ENCODE measurements at regions not wholly inside any gene's neighbourhood (a gene's known extent, or its start where the extent isn't known, plus 50 kb on each side); places are given as distances from the start of the nearest gene placed in this dataset.
"Not testable (repeated sequence)": the region's sequence is repeated elsewhere in the genome, so short reads cannot be mapped to it uniquely, and the experiment has no call there.

DNA sequence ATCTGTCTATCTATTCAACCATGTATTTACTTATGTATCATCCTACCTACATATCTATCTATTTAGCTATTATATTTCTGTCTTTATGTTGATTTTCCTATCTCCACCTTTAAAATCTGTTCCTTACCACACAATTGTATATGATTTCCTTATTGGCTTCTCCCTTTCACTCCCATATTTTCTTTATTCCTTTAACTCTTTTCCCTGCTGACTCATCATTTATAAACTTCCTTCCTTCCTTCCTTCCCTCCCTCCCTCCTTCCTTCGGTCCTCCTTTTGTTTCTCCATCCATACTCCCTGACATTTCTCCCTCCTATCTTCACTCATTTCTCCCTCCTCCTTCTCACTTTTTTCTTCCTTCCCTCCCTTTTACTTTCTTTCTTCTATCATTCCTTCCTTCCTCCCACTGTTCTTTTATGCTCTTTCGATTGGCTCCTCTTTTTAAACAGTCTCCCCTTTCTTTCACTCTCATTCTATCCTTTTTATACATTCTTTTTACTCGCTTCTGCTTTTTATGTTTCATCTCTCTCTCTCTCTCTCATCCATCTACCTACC is 100.3 kb downstream of the RBMX2 start:
- H3K4me3 ChIP-seq (ENCODE audit: control insufficient read depth, low read depth, low read length): no peak overlapping the region
- TF ChIP-seq, protein P1, sequence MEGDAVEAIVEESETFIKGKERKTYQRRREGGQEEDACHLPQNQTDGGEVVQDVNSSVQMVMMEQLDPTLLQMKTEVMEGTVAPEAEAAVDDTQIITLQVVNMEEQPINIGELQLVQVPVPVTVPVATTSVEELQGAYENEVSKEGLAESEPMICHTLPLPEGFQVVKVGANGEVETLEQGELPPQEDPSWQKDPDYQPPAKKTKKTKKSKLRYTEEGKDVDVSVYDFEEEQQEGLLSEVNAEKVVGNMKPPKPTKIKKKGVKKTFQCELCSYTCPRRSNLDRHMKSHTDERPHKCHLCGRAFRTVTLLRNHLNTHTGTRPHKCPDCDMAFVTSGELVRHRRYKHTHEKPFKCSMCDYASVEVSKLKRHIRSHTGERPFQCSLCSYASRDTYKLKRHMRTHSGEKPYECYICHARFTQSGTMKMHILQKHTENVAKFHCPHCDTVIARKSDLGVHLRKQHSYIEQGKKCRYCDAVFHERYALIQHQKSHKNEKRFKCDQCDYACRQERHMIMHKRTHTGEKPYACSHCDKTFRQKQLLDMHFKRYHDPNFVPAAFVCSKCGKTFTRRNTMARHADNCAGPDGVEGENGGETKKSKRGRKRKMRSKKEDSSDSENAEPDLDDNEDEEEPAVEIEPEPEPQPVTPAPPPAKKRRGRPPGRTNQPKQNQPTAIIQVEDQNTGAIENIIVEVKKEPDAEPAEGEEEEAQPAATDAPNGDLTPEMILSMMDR (conservative IDR thresholded peaks at IDR 0.05; ENCODE audit: control insufficient read depth, insufficient read depth, low read depth, low read length): no peak
- no peak for DNase-seq (ENCODE audit: low read depth)

- DNase-seq (ENCODE audit: low read depth): no peak
- TF ChIP-seq, protein P1 (conservative IDR thresholded peaks at IDR 0.05; ENCODE audit: control insufficient read depth, insufficient read depth, low read depth, low read length): no peak
- H3K4me3 ChIP-seq (ENCODE audit: control insufficient read depth, low read depth, low read length): no peak overlapping the region
These were observed 102.2 kb downstream of the RBMX2 start for GRCh38 chrX:130504019-130504418.

DNA sequence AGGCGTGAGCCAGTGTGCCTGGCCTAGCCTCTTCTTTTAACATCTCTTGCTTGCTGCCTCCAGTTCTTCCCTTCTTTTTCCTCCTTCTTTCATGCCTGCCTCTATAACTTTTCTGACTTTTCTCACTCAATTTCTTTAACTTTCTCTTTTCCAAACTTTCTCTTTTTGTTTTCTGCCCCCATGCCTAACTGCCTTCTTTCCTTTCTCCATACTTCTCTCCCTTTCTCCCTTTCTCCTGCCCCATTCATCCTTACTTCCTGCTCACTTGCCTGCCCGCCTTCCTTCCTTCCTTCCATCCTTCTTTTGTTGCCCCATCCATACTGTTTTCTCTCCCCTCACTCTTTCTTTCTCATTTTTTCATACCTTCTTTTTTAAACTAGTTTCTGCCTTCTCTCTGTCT is 105.2 kb downstream of the RBMX2 start:
- no peak for DNase-seq (ENCODE audit: low read depth)
- no peak overlapping the region for H3K4me3 ChIP-seq (ENCODE audit: control insufficient read depth, low read depth, low read length)
- TF ChIP-seq, protein P1 (conservative IDR thresholded peaks at IDR 0.05; ENCODE audit: control insufficient read depth, insufficient read depth, low read depth, low read length): no peak

- DNase-seq (ENCODE audit: low read depth); H3K4me3 ChIP-seq (ENCODE audit: control insufficient read depth, low read depth, low read length): not testable (repeated sequence)
These were observed 110.7 kb downstream of the RBMX2 start for GRCh38 chrX:130512534-130512933.

DNA sequence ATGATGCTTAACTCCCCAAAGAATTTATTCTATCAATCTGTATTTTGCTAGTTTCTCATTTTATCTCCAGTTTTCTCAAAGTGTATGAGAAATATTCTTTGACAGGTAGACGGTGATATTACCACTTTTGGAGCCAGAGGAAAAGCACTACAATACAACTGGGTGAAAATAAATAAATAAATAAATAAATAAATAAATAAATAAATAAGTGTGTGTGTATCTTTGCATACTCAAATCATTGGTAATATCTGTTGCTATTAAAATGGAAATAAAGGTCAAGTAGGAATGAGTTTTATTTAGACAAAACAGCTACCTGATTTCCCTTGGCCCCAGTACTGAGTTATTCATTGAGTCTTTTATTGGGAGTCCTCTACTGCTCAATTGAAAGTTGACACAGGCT is 114.3 kb downstream of the RBMX2 start:
- TF ChIP-seq, protein P1 (conservative IDR thresholded peaks at IDR 0.05; ENCODE audit: control insufficient read depth, insufficient read depth, low read depth, low read length): no peak
- no peak overlapping the region for H3K4me3 ChIP-seq (ENCODE audit: control insufficient read depth, low read depth, low read length)

DNA sequence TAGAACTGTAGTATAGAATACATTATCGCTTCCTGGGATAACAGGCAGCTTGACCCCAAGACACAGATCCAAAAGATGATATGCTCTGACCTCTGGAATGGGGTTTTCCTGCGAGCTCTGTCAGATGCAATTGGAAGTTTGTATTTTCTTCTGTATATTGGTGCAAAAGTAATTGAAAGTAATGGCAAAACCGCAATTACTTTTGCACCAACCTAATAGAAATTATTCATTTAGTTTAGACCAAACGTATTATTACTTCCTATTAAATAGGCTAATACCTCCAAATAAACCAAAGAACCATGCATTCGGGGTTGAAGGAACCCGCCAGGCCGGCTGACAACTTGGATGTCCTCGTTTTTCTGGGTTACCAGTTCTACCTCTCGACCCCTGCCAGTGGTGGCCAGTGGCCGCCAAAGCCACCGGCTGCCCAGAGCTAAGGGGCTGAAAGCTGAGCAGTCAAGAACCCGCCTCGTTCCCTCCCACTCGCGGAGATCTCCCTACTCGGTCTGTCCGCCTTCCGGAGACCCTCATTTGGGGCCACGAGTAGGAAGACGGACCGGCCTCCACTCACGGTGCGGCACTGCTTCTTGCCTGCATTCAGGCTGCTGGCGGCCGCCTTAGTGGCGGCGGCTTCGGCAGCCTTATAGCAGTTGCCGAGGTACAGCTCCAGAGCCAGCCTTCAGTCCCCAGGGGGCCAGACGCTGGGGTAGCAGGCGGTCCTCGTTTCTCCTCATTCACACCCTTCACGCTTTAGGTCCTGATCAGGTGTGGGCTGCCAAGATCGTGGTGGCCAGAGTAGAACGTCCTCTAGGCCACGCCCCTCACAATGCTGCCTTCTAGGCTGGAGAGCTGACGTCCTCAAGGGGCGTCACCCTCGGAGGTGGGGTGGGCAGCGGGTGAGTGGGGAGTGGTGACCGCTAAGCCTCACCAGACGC is 121.9 kb downstream of the RBMX2 start:
- peak overlapping the region; percentile 32 for H3K4me3 ChIP-seq (ENCODE audit: control insufficient read depth, low read depth, low read length)
- peak; percentile 11 for DNase-seq (ENCODE audit: low read depth)
- TF ChIP-seq, protein P1 (conservative IDR thresholded peaks at IDR 0.05; ENCODE audit: control insufficient read depth, insufficient read depth, low read depth, low read length): no peak

More for the DNA sequence above, 114.3 kb downstream of the RBMX2 start:
- DNase-seq (ENCODE audit: low read depth): no peak

DNA sequence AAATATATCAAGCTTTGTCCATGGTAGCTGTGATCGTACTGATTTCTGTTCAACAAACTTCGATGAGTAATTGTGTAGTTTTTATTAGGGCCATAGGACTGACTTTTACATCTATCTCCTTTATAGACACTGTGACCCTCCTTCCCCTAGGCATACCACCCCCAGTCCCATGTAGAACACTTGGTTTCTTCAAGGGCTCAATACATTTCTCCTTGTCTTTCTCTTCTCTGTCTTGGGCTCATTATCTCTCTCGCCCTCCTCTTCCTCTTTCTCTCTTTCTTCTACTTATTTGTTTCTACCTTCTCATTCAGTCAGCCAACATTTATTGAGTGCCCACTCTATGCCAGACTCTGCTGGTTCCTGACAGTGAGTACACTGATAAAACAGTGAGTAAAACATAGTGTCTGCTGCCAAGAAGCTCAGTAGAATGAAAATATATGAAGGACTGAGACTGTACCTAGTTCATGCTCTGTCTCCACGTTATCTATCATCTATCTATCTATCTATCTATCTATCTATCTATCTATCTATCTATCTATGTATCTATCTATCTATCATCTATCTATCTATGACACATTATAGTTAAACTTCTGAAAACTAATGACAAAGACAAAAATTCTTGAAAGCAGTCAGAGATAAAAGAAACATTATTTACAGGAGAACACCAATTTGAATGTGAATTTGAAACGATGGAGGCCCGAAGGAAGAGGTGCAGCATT is 122.8 kb downstream of the RBMX2 start:
- no peak overlapping the region for H3K4me3 ChIP-seq (ENCODE audit: control insufficient read depth, low read depth, low read length)
- TF ChIP-seq, protein P1 (conservative IDR thresholded peaks at IDR 0.05; ENCODE audit: control insufficient read depth, insufficient read depth, low read depth, low read length): no peak
- no peak for DNase-seq (ENCODE audit: low read depth)
